ENCODE measurements at regions not wholly inside any gene's neighbourhood (a gene's known extent, or its start where the extent isn't known, plus 50 kb on each side); places are given as distances from the start of the nearest gene placed in this dataset.

GRCh38 chr22:47463220-47463619 lies 700.8 kb downstream of the TBC1D22A start:
- no peaks in the 10 kb centered on the region for H3K27me3 ChIP-seq
- H3K4me3 ChIP-seq = no peak overlapping the region
- no peak overlapping the region for H3K27ac ChIP-seq
- WGBS, 2 donors = 44 to 66% methylated on average over 8 of the region's 8 CpGs
- H3K4me1 ChIP-seq = no peaks in the 10 kb centered on the region
- H3K36me3 ChIP-seq = no peaks in the 10 kb centered on the region
- no peak for DNase-seq (ENCODE audit: low spot score in 2 of 2)
- peaks cover 0 to 19% (median 0%) of the 10 kb centered on the region in 4 donors for H3K9me3 ChIP-seq
- TF ChIP-seq EP300 (IDR thresholded peaks at IDR 0.05) (no peak), CTCF (IDR thresholded peaks at IDR 0.05) (no peak), POLR2A (IDR thresholded peaks at IDR 0.05) (no peak)

GRCh38 chr22:47460861-47461260 lies 698.4 kb downstream of the TBC1D22A start:
- WGBS, 2 donors = 85 to 89% methylated on average over 5 of the region's 5 CpGs
- no peak overlapping the region for H3K27ac ChIP-seq
- H3K36me3 ChIP-seq = no peaks in the 10 kb centered on the region
- H3K4me3 ChIP-seq = no peak overlapping the region
- peaks cover 0 to 7% (median 0%) of the 10 kb centered on the region in 4 donors for H3K9me3 ChIP-seq
- no peaks in the 10 kb centered on the region for H3K27me3 ChIP-seq
- no peak for DNase-seq (ENCODE audit: low spot score in 2 of 2)
- no peak for TF ChIP-seq POLR2A (IDR thresholded peaks at IDR 0.05)
- no peak for TF ChIP-seq EP300 (IDR thresholded peaks at IDR 0.05)
- TF ChIP-seq CTCF (IDR thresholded peaks at IDR 0.05) = no peak
- no peaks in the 10 kb centered on the region for H3K4me1 ChIP-seq

- WGBS, 2 donors = 80 to 83% methylated on average over 3 of the region's 3 CpGs
- H3K36me3 ChIP-seq = no peaks in the 10 kb centered on the region
- H3K27ac ChIP-seq = no peak overlapping the region
- no peak for DNase-seq (ENCODE audit: low spot score in 2 of 2)
- TF ChIP-seq POLR2A (IDR thresholded peaks at IDR 0.05) (no peak), EP300 (IDR thresholded peaks at IDR 0.05) (no peak), CTCF (IDR thresholded peaks at IDR 0.05) (no peak)
- H3K27me3 ChIP-seq = no peaks in the 10 kb centered on the region
- no peak overlapping the region for H3K4me3 ChIP-seq
- H3K4me1 ChIP-seq = no peaks in the 10 kb centered on the region
- peaks cover 0 to 9% (median 0%) of the 10 kb centered on the region in 4 donors for H3K9me3 ChIP-seq
Measured at GRCh38 chr22:47460176-47460575, 697.7 kb downstream of the TBC1D22A start.

GRCh38 chr22:47458348-47458747 lies 695.9 kb downstream of the TBC1D22A start:
- no peak for DNase-seq (ENCODE audit: low spot score in 2 of 2)
- Histone ChIP-seq H3K27me3 (no peaks in the 10 kb centered on the region), H3K27ac (no peak overlapping the region), H3K4me1 (no peaks in the 10 kb centered on the region), H3K9me3 (peaks cover 0 to 25% (median 0%) of the 10 kb centered on the region in 4 donors), H3K4me3 (no peak overlapping the region), H3K36me3 (no peaks in the 10 kb centered on the region)
- 93% methylated on average over 6 of the region's 8 CpGs for WGBS, 2 donors
- TF ChIP-seq CTCF (IDR thresholded peaks at IDR 0.05) = no peak

GRCh38 chr22:47457509-47458300 lies 695.3 kb downstream of the TBC1D22A start:
- DNase-seq (ENCODE audit: low spot score in 2 of 2) = no peak
- Histone ChIP-seq H3K4me1 (no peaks in the 10 kb centered on the region), H3K9me3 (peaks cover 0 to 29% (median 0%) of the 10 kb centered on the region in 4 donors), H3K27ac (no peak overlapping the region), H3K4me3 (no peak overlapping the region), H3K27me3 (no peaks in the 10 kb centered on the region), H3K36me3 (no peaks in the 10 kb centered on the region)
- no peak for TF ChIP-seq EP300 (IDR thresholded peaks at IDR 0.05)
- no peak for TF ChIP-seq CTCF (IDR thresholded peaks at IDR 0.05)
- no peak for TF ChIP-seq POLR2A (IDR thresholded peaks at IDR 0.05)
- WGBS, 2 donors = 89 to 91% methylated on average over 23 of the region's 23 CpGs

All from tibial nerve (tissue), 4 donors.